Esophagus muscularis mucosa (tissue), 3 donors: ENCODE measurements at regions not wholly inside any gene's neighbourhood (a gene's known extent, or its start where the extent isn't known, plus 50 kb on each side); places are given as distances from the start of the nearest gene placed in this dataset.

Source experiments
- POLR2A ChIP-seq: fragments of 450-650 bp; IDR thresholded peaks from one replicate; pipeline ENCODE4 v1.6.1; 2017; ENCODE audit warnings: antibody characterized with exemption, moderate library complexity, mild to moderate bottlenecking, low read depth
- POLR2AphosphoS5 ChIP-seq, 2 donors: sonication (generic); formaldehyde crosslinking; IDR thresholded peaks; one replicate each; pipeline ENCODE4 v1.6.1; 2017; ENCODE audit warnings: antibody characterized with exemption in 2 of 2
- TF ChIP-seq, protein P1 (sequence below), 3 experiments: fragments of 200-600 bp in 2 of 3; fragments of 450-650 bp in 1 of 3; sonication (generic) in 2 of 3; IDR thresholded peaks; one replicate each; pipeline ENCODE4 v1.5.1; 2017 to 2019; ENCODE audit warnings: antibody characterized with exemption in 3 of 3, mild to moderate bottlenecking in 2 of 3, moderate library complexity in 1 of 3

DNA sequence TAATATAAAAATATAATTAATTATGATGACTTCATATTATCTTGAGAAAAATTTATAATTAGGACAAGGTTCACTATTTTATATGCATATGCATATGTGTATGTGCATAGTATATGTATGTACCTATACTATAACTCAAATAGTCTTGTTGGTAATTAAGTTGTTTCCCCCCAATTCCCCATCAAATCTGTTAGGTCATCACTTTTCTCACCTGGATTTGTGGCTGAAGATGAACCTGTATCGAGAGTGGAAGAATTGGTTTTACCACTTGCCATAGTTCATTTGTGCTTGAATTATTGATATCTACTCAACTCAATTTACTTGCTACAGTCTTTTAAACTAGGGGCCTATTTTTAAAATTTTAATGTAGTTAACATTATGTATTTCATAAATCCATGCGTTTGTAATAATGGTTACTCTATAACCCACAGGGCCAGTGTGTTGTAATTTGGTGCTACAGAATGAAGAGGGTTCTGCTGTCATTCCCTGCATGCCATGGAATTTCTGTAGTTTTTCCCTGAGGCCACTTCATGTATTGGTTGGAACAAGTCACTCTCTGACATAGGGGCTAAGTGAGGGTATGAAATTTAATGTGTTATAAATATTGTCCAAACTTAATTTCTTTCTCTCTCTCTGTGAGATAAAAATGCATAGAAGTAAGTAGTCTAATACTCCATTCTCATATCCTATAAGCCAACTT is 74.9 kb downstream of the TAF11L14 start:
- TF ChIP-seq, protein P1, sequence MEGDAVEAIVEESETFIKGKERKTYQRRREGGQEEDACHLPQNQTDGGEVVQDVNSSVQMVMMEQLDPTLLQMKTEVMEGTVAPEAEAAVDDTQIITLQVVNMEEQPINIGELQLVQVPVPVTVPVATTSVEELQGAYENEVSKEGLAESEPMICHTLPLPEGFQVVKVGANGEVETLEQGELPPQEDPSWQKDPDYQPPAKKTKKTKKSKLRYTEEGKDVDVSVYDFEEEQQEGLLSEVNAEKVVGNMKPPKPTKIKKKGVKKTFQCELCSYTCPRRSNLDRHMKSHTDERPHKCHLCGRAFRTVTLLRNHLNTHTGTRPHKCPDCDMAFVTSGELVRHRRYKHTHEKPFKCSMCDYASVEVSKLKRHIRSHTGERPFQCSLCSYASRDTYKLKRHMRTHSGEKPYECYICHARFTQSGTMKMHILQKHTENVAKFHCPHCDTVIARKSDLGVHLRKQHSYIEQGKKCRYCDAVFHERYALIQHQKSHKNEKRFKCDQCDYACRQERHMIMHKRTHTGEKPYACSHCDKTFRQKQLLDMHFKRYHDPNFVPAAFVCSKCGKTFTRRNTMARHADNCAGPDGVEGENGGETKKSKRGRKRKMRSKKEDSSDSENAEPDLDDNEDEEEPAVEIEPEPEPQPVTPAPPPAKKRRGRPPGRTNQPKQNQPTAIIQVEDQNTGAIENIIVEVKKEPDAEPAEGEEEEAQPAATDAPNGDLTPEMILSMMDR (IDR thresholded peaks at IDR 0.05), result no peak
- TF ChIP-seq POLR2AphosphoS5 (IDR thresholded peaks at IDR 0.05) (no peak), POLR2A (no peak)
